GM12878 (cell line): ENCODE measurements at regions not wholly inside any gene's neighbourhood (a gene's known extent, or its start where the extent isn't known, plus 50 kb on each side); places are given as distances from the start of the nearest gene placed in this dataset.

ENCODE experiments used
- ATAC-seq: fragments of 200-7000 bp; cut with Tn5 transposase; 3 replicates; pipeline ENCODE4 v1.9.1; 2020; ENCODE audit warnings: mild to moderate bottlenecking, moderate library complexity
- BruUV-seq: library from RNA; stranded (reverse); fragments of 400-500 nt; replicated peaks from 2 replicates; lab custom pipeline; 2021; lab: Mats Ljungman, UMichigan
- CTCF ChIA-PET: fragments of 300-600 bp; sonication (Branson Sonifier 250); formaldehyde crosslinking; extraction: SDS; loops from one replicate; lab custom pipeline; 2021; ENCODE audit warnings: inconsistent platforms; lab: Yijun Ruan, JAX
- POLR2A ChIA-PET: fragments of 350-600 bp; formaldehyde crosslinking; extraction: SDS; loops from one replicate; lab custom pipeline; 2021; ENCODE audit warnings: inconsistent platforms; lab: Charles Lee
- RAD21 ChIA-PET: fragments of 300-600 bp; sonication (Branson Sonifier 250); formaldehyde crosslinking; loops from one replicate; lab custom pipeline; 2023; ENCODE audit warnings: antibody characterized with exemption; ENCODE audit not compliant: unreplicated experiment; lab: Charles Lee
- SMC1A ChIA-PET: fragments of 300-600 bp; sonication (Branson Sonifier 250); formaldehyde crosslinking; loops from one replicate; lab custom pipeline; 2023; ENCODE audit not compliant: unreplicated experiment, uncharacterized antibody; lab: Charles Lee
- DNase-seq: peaks from one replicate; pipeline ENCODE4 v3.0.0-alpha.2; 2011; ENCODE audit warnings: low read depth, low spot score
- FAIRE-seq: peaks from 3 replicates; lab custom pipeline; 2011; peaks lifted over from hg19 to GRCh38; lab: Jason Lieb, UNC
- H2AFZ ChIP-seq: 2 replicates; pipeline ENCODE4 v1.6.0; 2011; ENCODE audit warnings: low read depth, low read length, control low read depth; ENCODE audit not compliant: control insufficient read depth
- H3K27ac ChIP-seq: 2 replicates; pipeline ENCODE4 v1.5.1; 2011; ENCODE audit warnings: control low read depth; ENCODE audit not compliant: control insufficient read depth, insufficient read depth
- H3K27me3 ChIP-seq, 2 experiments: replicated peaks in 1 of 2; 2 replicates each; pipeline versions ENCODE4 v1.6.0 to v1.6.1; 2011; ENCODE audit warnings: low read length in 1 of 2; ENCODE audit not compliant: control insufficient read depth in 2 of 2, insufficient read depth in 2 of 2
- H3K36me3 ChIP-seq, 2 experiments: 2 replicates each; pipeline ENCODE4 v1.5.1; 2011; ENCODE audit warnings: low read length in 1 of 2; ENCODE audit not compliant: control insufficient read depth in 2 of 2, insufficient read depth in 2 of 2
- H3K4me1 ChIP-seq: 2 replicates; pipeline ENCODE4 v1.6.1; 2011; ENCODE audit warnings: mild to moderate bottlenecking, low read length, moderate library complexity, mixed read lengths; ENCODE audit not compliant: control insufficient read depth, insufficient read depth
- H3K4me2 ChIP-seq: 2 replicates; pipeline ENCODE4 v1.6.0; 2011; ENCODE audit warnings: control low read depth; ENCODE audit not compliant: control insufficient read depth, insufficient read depth
- H3K4me3 ChIP-seq: fragments of 200-600 bp; sonication (generic); 2 replicates; pipeline ENCODE4 v1.5.1; 2016
- H3K79me2 ChIP-seq: 2 replicates; pipeline ENCODE4 v1.6.0; 2011; ENCODE audit warnings: low read length; ENCODE audit not compliant: control insufficient read depth, insufficient read depth
- H3K9ac ChIP-seq: 2 replicates; pipeline ENCODE4 v1.8.0; 2011; ENCODE audit warnings: low read length, control low read depth, mixed read lengths; ENCODE audit not compliant: control insufficient read depth, insufficient read depth
- H3K9me3 ChIP-seq: replicated peaks from 3 replicates; pipeline ENCODE4 v1.5.1; 2011; ENCODE audit warnings: mild to moderate bottlenecking, low read length; ENCODE audit not compliant: control insufficient read depth, insufficient read depth
- H4K20me1 ChIP-seq: 2 replicates; pipeline ENCODE4 v1.6.0; 2011; ENCODE audit not compliant: control insufficient read depth, insufficient read depth
- BCL11A ChIP-seq: IDR thresholded peaks from 2 replicates; pipeline ENCODE4 v1.6.1; 2011; ENCODE audit warnings: low read depth, low read length
- IRF4 ChIP-seq: IDR thresholded peaks from 2 replicates; pipeline ENCODE4 v1.6.1; 2011; ENCODE audit warnings: low read depth, low read length
- JUND ChIP-seq: IDR thresholded peaks from 2 replicates; pipeline ENCODE4 v1.6.1; 2012; ENCODE audit warnings: low read depth, mild to moderate bottlenecking, low read length, improper control_type of control experiment, moderate library complexity
- KLF5 ChIP-seq: fragments of 450-650 bp; IDR thresholded peaks from 2 replicates; pipeline ENCODE4 v1.6.1; 2014; ENCODE audit warnings: mild to moderate bottlenecking; ENCODE audit not compliant: partially characterized antibody
- MEF2B ChIP-seq: fragments of 450-650 bp; IDR thresholded peaks from 2 replicates; pipeline ENCODE4 v1.6.1; 2018; ENCODE audit warnings: mild to moderate bottlenecking, moderate library complexity; ENCODE audit not compliant: partially characterized antibody, poor library complexity, severe bottlenecking
- SUZ12 ChIP-seq: fragments of 200-600 bp; sonication (generic); IDR thresholded peaks from one replicate; pipeline ENCODE4 v1.6.1; 2018; ENCODE audit warnings: antibody characterized with exemption, mild to moderate bottlenecking; ENCODE audit not compliant: unreplicated experiment
- ZBED1 ChIP-seq: IDR thresholded peaks from 2 replicates; pipeline ENCODE4 v1.6.1; 2016; ENCODE audit warnings: borderline replicate concordance
- WGBS: methylation state at CpG from one replicate; pipeline ENCODE4 v1.1.6; 2016; ENCODE audit warnings: low lambda C conversion rate; ENCODE audit not compliant: insufficient replicate concordance, insufficient coverage; ENCODE audit errors: missing lambda C conversion rate; 5-methylcytosine and 5-hydroxymethylcytosine counted together
- in situ Hi-C: fragments of 300-500 bp; cut with MboI; formaldehyde crosslinking; loops from 9 replicates; pipeline ENCODE4 v1.14.3; 2018; ENCODE audit warnings: mixed read lengths
- intact Hi-C: fragments of 100-400 bp; cut with micrococcal nuclease; formaldehyde crosslinking; loops from one replicate; pipeline ENCODE4 v1.14.2; 2022; ENCODE audit not compliant: unreplicated experiment
- TF ChIP-seq, protein P1 (sequence below): fragments of 450-650 bp; formaldehyde crosslinking; IDR thresholded peaks from 2 replicates; pipeline ENCODE4 v1.5.0; 2022; ENCODE audit warnings: mild to moderate bottlenecking, missing genetic modification characterization

DNA sequence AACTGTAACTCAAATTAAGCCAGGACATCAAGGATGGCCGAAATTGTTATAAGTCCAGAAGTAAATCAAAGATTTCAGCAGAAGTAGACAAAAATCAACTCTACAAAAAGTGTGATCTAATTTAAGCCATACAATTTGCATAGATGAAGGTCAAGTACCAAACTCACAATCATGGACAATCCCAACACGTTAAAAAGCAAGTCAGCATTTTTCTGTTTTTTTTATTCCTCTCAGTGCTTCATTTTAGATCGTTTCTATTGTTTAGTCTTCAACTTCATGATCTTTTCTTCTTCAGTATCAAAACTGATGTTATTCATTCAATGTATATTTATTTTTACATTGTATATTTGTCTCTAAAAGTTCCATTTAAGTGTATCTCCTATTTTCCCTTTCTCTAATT is 674.3 kb upstream of the PHF14 start:
- TF ChIP-seq, protein P1, sequence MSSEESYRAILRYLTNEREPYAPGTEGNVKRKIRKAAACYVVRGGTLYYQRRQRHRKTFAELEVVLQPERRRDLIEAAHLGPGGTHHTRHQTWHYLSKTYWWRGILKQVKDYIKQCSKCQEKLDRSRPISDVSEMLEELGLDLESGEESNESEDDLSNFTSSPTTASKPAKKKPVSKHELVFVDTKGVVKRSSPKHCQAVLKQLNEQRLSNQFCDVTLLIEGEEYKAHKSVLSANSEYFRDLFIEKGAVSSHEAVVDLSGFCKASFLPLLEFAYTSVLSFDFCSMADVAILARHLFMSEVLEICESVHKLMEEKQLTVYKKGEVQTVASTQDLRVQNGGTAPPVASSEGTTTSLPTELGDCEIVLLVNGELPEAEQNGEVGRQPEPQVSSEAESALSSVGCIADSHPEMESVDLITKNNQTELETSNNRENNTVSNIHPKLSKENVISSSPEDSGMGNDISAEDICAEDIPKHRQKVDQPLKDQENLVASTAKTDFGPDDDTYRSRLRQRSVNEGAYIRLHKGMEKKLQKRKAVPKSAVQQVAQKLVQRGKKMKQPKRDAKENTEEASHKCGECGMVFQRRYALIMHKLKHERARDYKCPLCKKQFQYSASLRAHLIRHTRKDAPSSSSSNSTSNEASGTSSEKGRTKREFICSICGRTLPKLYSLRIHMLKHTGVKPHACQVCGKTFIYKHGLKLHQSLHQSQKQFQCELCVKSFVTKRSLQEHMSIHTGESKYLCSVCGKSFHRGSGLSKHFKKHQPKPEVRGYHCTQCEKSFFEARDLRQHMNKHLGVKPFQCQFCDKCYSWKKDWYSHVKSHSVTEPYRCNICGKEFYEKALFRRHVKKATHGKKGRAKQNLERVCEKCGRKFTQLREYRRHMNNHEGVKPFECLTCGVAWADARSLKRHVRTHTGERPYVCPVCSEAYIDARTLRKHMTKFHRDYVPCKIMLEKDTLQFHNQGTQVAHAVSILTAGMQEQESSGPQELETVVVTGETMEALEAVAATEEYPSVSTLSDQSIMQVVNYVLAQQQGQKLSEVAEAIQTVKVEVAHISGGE (CRISPR knock-in tag): no peak
- TF ChIP-seq IRF4: no peak
- no peak for TF ChIP-seq MEF2B
- no peak for TF ChIP-seq KLF5
- TF ChIP-seq BCL11A: no peak
- no peak for TF ChIP-seq ZBED1
- no peak for TF ChIP-seq SUZ12
- no peak for TF ChIP-seq JUND
- H3K27me3 ChIP-seq: no peaks in the 10 kb centered on the region
- no peaks in the 10 kb centered on the region for H3K9me3 ChIP-seq
- H3K36me3 ChIP-seq: no peaks in the 10 kb centered on the region
- intact Hi-C loops (no loop called here), in situ Hi-C loops (no loop called here)
- H3K4me2 ChIP-seq: no peak overlapping the region
- FAIRE-seq: no peak
- DNase-seq: no peak
- H3K9ac ChIP-seq: no peak overlapping the region
- ATAC-seq: no peak
- SMC1A ChIA-PET: interaction anchor here (1.8 kb wide), 1 partner anchor 11 kb away, joined by 4 read pairs; no protein-coding TSS in a partner anchor
- no TSS peak for BruUV-seq
- CTCF ChIA-PET: no interaction called here
- H3K27ac ChIP-seq: no peak overlapping the region
- POLR2A ChIA-PET: no interaction called here
- no peaks in the 10 kb centered on the region for H4K20me1 ChIP-seq
- RAD21 ChIA-PET: no interaction called here
- no peak overlapping the region for H2AFZ ChIP-seq
- WGBS: 0% methylated on average over 3 of the region's 3 CpGs
- no peaks in the 10 kb centered on the region for H3K79me2 ChIP-seq
- H3K4me3 ChIP-seq: no peak overlapping the region
- H3K4me1 ChIP-seq: no peaks in the 10 kb centered on the region
